Esophagus muscularis mucosa (tissue), 3 donors: ENCODE measurements at regions not wholly inside any gene's neighbourhood (a gene's known extent, or its start where the extent isn't known, plus 50 kb on each side); places are given as distances from the start of the nearest gene placed in this dataset.

ENCODE experiments used
- POLR2A ChIP-seq: fragments of 450-650 bp; IDR thresholded peaks from one replicate; pipeline ENCODE4 v1.6.1; 2017; ENCODE audit warnings: antibody characterized with exemption, moderate library complexity, mild to moderate bottlenecking, low read depth
- TF ChIP-seq, protein P1 (sequence below), 3 experiments: fragments of 200-600 bp in 2 of 3; fragments of 450-650 bp in 1 of 3; sonication (generic) in 2 of 3; IDR thresholded peaks; one replicate each; pipeline ENCODE4 v1.5.1; 2017 to 2019; ENCODE audit warnings: antibody characterized with exemption in 3 of 3, mild to moderate bottlenecking in 2 of 3, moderate library complexity in 1 of 3

- TF ChIP-seq, protein P1, sequence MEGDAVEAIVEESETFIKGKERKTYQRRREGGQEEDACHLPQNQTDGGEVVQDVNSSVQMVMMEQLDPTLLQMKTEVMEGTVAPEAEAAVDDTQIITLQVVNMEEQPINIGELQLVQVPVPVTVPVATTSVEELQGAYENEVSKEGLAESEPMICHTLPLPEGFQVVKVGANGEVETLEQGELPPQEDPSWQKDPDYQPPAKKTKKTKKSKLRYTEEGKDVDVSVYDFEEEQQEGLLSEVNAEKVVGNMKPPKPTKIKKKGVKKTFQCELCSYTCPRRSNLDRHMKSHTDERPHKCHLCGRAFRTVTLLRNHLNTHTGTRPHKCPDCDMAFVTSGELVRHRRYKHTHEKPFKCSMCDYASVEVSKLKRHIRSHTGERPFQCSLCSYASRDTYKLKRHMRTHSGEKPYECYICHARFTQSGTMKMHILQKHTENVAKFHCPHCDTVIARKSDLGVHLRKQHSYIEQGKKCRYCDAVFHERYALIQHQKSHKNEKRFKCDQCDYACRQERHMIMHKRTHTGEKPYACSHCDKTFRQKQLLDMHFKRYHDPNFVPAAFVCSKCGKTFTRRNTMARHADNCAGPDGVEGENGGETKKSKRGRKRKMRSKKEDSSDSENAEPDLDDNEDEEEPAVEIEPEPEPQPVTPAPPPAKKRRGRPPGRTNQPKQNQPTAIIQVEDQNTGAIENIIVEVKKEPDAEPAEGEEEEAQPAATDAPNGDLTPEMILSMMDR (IDR thresholded peaks at IDR 0.05), result no peak
- TF ChIP-seq POLR2A, result no peak
Observed at GRCh38 chr2:160639472-160639871, 145.9 kb upstream of the RBMS1 start.
